A673 (cell line): ENCODE measurements at regions not wholly inside any gene's neighbourhood (a gene's known extent, or its start where the extent isn't known, plus 50 kb on each side); places are given as distances from the start of the nearest gene placed in this dataset.

Source experiments
- BruUV-seq: library from RNA; stranded (reverse); fragments of 400-500 nt; replicated peaks from 2 replicates; lab custom pipeline; 2021; lab: Mats Ljungman, UMichigan
- CTCF ChIA-PET: fragments of 300-600 bp; sonication (Branson Sonifier 250); formaldehyde crosslinking; loops from one replicate; lab custom pipeline; 2022; ENCODE audit warnings: antibody characterized with exemption; lab: Charles Lee
- POLR2A ChIA-PET: fragments of 300-600 bp; sonication (Branson Sonifier 250); formaldehyde crosslinking; loops from one replicate; lab custom pipeline; 2022; ENCODE audit warnings: antibody characterized with exemption; ENCODE audit not compliant: low non-redundant PET; lab: Charles Lee
- DNase-seq: peaks from one replicate; pipeline ENCODE4 v3.0.0-alpha.2; 2015; ENCODE audit warnings: low spot score
- H3K27ac ChIP-seq: fragments of 200-600 bp; sonication (generic); 2 replicates; pipeline ENCODE4 v1.5.1; 2016; ENCODE audit warnings: mixed run types, low read depth, mild to moderate bottlenecking, mixed read lengths, antibody characterized with exemption, low read length; ENCODE audit not compliant: poor library complexity, severe bottlenecking
- H3K27me3 ChIP-seq: fragments of 200-600 bp; sonication (generic); replicated peaks from 2 replicates; pipeline ENCODE4 v1.6.1; 2017; ENCODE audit warnings: mixed run types, low read depth, mild to moderate bottlenecking, mixed read lengths, antibody characterized with exemption, low read length; ENCODE audit not compliant: insufficient read depth, poor library complexity
- H3K36me3 ChIP-seq: fragments of 200-600 bp; sonication (generic); 2 replicates; pipeline ENCODE4 v1.6.1; 2016; ENCODE audit warnings: mixed run types, mild to moderate bottlenecking, mixed read lengths, antibody characterized with exemption, low read length; ENCODE audit not compliant: insufficient read depth, poor library complexity, severe bottlenecking
- H3K4me1 ChIP-seq: fragments of 200-600 bp; sonication (generic); 2 replicates; pipeline ENCODE4 v1.6.1; 2017; ENCODE audit warnings: mixed run types, mild to moderate bottlenecking, mixed read lengths, antibody characterized with exemption, low read length; ENCODE audit not compliant: insufficient read depth, poor library complexity, severe bottlenecking
- H3K4me3 ChIP-seq: fragments of 200-600 bp; sonication (generic); 2 replicates; pipeline ENCODE4 v1.5.1; 2016; ENCODE audit warnings: low read depth, mixed run types, mild to moderate bottlenecking, mixed read lengths, low read length; ENCODE audit not compliant: poor library complexity, severe bottlenecking
- H3K9me3 ChIP-seq: fragments of 200-600 bp; sonication (generic); 2 replicates; pipeline ENCODE4 v1.6.1; 2016; ENCODE audit warnings: mixed run types, low read depth, mild to moderate bottlenecking, mixed read lengths, antibody characterized with exemption, low read length; ENCODE audit not compliant: poor library complexity, severe bottlenecking
- CTCF ChIP-seq: fragments of 300-800, 200-600 bp; sonication (generic); conservative IDR thresholded peaks from 2 replicates; pipeline ENCODE4 v1.5.1; 2017; ENCODE audit warnings: low read depth, mild to moderate bottlenecking, antibody characterized with exemption, low read length, moderate library complexity, mixed read lengths
- EZH2 ChIP-seq: fragments of 200-600 bp; sonication (generic); IDR thresholded peaks from 2 replicates; pipeline ENCODE4 v1.6.1; 2017; ENCODE audit warnings: borderline replicate concordance, low read depth, mild to moderate bottlenecking, mixed read lengths, antibody characterized with exemption, low read length; ENCODE audit not compliant: poor library complexity, severe bottlenecking
- intact Hi-C: fragments of 100-400 bp; cut with micrococcal nuclease; formaldehyde crosslinking; loops from one replicate; pipeline ENCODE4 v1.10.0; 2022; ENCODE audit not compliant: unreplicated experiment

- ChIA-PET POLR2A (no interaction called here), CTCF (no interaction called here)
- H3K9me3 ChIP-seq, result no peaks in the 10 kb centered on the region
- DNase-seq, result no peak
- H3K27ac ChIP-seq, result peak overlapping the region; percentile 42
- intact Hi-C loops, result no loop called here
- TF ChIP-seq EZH2 (no peak), CTCF (no peak)
- no TSS peak for BruUV-seq
- H3K27me3 ChIP-seq, result no peaks in the 10 kb centered on the region
- no peak overlapping the region for H3K4me3 ChIP-seq
- peaks cover 41% of the 10 kb centered on the region for H3K4me1 ChIP-seq
- peaks cover 86% of the 10 kb centered on the region for H3K36me3 ChIP-seq
These were observed 58.9 kb upstream of the PPARA start for GRCh38 chr22:46091277-46091977.

GRCh38 chr22:46092011-46092410, 58.3 kb upstream of the PPARA start:
- H3K27ac ChIP-seq, result peak overlapping the region; percentile 42
- BruUV-seq, result no TSS peak
- H3K4me1 ChIP-seq, result peaks cover 35% of the 10 kb centered on the region
- peaks cover 87% of the 10 kb centered on the region for H3K36me3 ChIP-seq
- ChIA-PET POLR2A (no interaction called here), CTCF (no interaction called here)
- intact Hi-C loops, result no loop called here
- TF ChIP-seq EZH2 (no peak), CTCF (no peak)
- DNase-seq, result no peak
- H3K4me3 ChIP-seq, result no peak overlapping the region
- H3K9me3 ChIP-seq, result no peaks in the 10 kb centered on the region
- no peaks in the 10 kb centered on the region for H3K27me3 ChIP-seq

- POLR2A ChIA-PET, result no interaction called here
- intact Hi-C loops, result no loop called here
- CTCF ChIA-PET, result no interaction called here
- Histone ChIP-seq H3K27me3 (no peaks in the 10 kb centered on the region), H3K36me3 (peaks cover 87% of the 10 kb centered on the region), H3K9me3 (no peaks in the 10 kb centered on the region), H3K4me3 (no peak overlapping the region), H3K27ac (peak overlapping the region; percentile 42), H3K4me1 (peaks cover 26% of the 10 kb centered on the region)
- no peak for TF ChIP-seq CTCF
- no peak for TF ChIP-seq EZH2
- no TSS peak for BruUV-seq
- DNase-seq, result no peak
These were observed 57.5 kb upstream of the PPARA start for GRCh38 chr22:46092670-46093410.
